Anterior cingulate cortex (tissue), 58 donors: ENCODE measurements at regions not wholly inside any gene's neighbourhood (a gene's known extent, or its start where the extent isn't known, plus 50 kb on each side); places are given as distances from the start of the nearest gene placed in this dataset.
"Not testable (repeated sequence)": the region's sequence is repeated elsewhere in the genome, so short reads cannot be mapped to it uniquely, and the experiment has no call there.

ENCODE experiments used
- DNase-seq, 58 donors: peaks; one replicate each; lab custom pipeline; 2025; lab: John Stamatoyannopoulos, UW

- no peak for DNase-seq
Measured at GRCh38 chr1:65577278-65577677, 156.8 kb downstream of the LEPR start.

GRCh38 chr1:65577982-65578381 is 157.5 kb downstream of the LEPR start:
- not testable (repeated sequence) for DNase-seq

- DNase-seq: no peak
Measured at GRCh38 chr1:65581119-65581518, 160.7 kb downstream of the LEPR start.

GRCh38 chr1:65584399-65584798 is 163.9 kb downstream of the LEPR start:
- no peak for DNase-seq

GRCh38 chr1:65590279-65590678 is 169.8 kb downstream of the LEPR start:
- no peak for DNase-seq

GRCh38 chr1:65593516-65593915 is 173.0 kb downstream of the LEPR start:
- DNase-seq: no peak

- DNase-seq: no peak
Measured at GRCh38 chr1:65595724-65596123, 175.3 kb downstream of the LEPR start.

- DNase-seq: no peak
Measured at GRCh38 chr1:65596768-65597167, 176.3 kb downstream of the LEPR start.

- no peak for DNase-seq
Measured at GRCh38 chr1:65605621-65606020, 185.2 kb downstream of the LEPR start.

- no peak for DNase-seq
Measured at GRCh38 chr1:65606426-65606825, 186.0 kb downstream of the LEPR start.

- no peak for DNase-seq
Measured at GRCh38 chr1:65613884-65614283, 178.8 kb upstream of the PDE4B start.

GRCh38 chr1:65615859-65616258 is 176.8 kb upstream of the PDE4B start:
- no peak for DNase-seq

- DNase-seq: not testable (repeated sequence)
Measured at GRCh38 chr1:65621721-65622120, 171.0 kb upstream of the PDE4B start.

GRCh38 chr1:65623895-65624294 is 168.8 kb upstream of the PDE4B start:
- DNase-seq: no peak

- no peak for DNase-seq
Measured at GRCh38 chr1:65625528-65625927, 167.2 kb upstream of the PDE4B start.

GRCh38 chr1:65626003-65626402 is 166.7 kb upstream of the PDE4B start:
- no peak for DNase-seq

- DNase-seq: no peak
Measured at GRCh38 chr1:65629788-65630187, 162.9 kb upstream of the PDE4B start.

GRCh38 chr1:65630855-65631254 is 161.8 kb upstream of the PDE4B start:
- no peak for DNase-seq

- no peak for DNase-seq
Measured at GRCh38 chr1:65632235-65632634, 160.5 kb upstream of the PDE4B start.

GRCh38 chr1:65640046-65640445 is 152.6 kb upstream of the PDE4B start:
- DNase-seq: no peak

- not testable (repeated sequence) for DNase-seq
Measured at GRCh38 chr1:65649185-65649584, 143.5 kb upstream of the PDE4B start.

- DNase-seq: no peak
Measured at GRCh38 chr1:65650682-65651081, 142.0 kb upstream of the PDE4B start.

GRCh38 chr1:65654526-65654925 is 138.2 kb upstream of the PDE4B start:
- DNase-seq: not testable (repeated sequence)
